ENCODE measurements at regions not wholly inside any gene's neighbourhood (a gene's known extent, or its start where the extent isn't known, plus 50 kb on each side); places are given as distances from the start of the nearest gene placed in this dataset.

GRCh38 chr3:43187836-43188479 is 82.1 kb upstream of the POMGNT2 start:
- no peak for TF ChIP-seq CTCF (conservative IDR thresholded peaks at IDR 0.05; ENCODE audit: low read depth, low read length)
- no peak for TF ChIP-seq EZH2 (IDR thresholded peaks at IDR 0.05; ENCODE audit: low read length, unreplicated experiment)
